ENCODE measurements at regions not wholly inside any gene's neighbourhood (a gene's known extent, or its start where the extent isn't known, plus 50 kb on each side); places are given as distances from the start of the nearest gene placed in this dataset.

DNA sequence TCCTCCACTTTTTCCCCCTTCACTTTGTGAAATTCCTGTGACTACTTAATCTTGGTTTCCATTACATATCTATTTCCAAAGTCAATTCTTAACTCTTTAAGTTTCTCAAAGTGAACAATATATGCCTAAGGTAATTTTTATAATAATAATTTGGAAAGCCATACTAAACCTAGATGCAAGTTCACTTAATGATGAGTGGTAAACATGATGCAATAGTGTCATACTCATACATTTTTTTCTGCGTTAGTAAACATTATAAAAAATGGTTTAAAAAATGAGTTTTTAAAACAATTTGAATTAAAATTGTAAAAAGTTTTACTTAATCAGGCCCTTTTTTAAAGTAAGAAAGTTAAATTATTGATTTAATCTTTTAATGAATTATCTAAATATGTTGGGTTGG, 659.4 kb upstream of the FZD8 start:
- H3K79me2 ChIP-seq (ENCODE audit: insufficient read depth, low read length) = no peaks in the 10 kb centered on the region
- H2AFZ ChIP-seq (ENCODE audit: low read depth, low read length, poor library complexity, severe bottlenecking) = no peak overlapping the region
- peaks cover 8 to 23% of the 10 kb centered on the region in 2 experiments; a peak in 2 of 4 replicates for H3K9me3 ChIP-seq (ENCODE audit: control insufficient read depth in 1 of 2, insufficient read depth in 1 of 2, low read depth in 1 of 2, low read length in 2 of 2)
- DNase-seq (ENCODE audit: low read depth, low spot score) (no peak), ATAC-seq (no peak)
- CTCF ChIA-PET = no interaction called here
- no peak overlapping the region for H3K4me2 ChIP-seq (ENCODE audit: low read length)
- H3K9me2 ChIP-seq (ENCODE audit: insufficient read depth) = no peaks in the 10 kb centered on the region
- no peaks in the 10 kb centered on the region for H3K36me3 ChIP-seq (ENCODE audit: control insufficient read depth in 1 of 2, insufficient read depth in 2 of 2, low read length in 2 of 2)
- no peaks in the 10 kb centered on the region for H4K20me1 ChIP-seq (ENCODE audit: insufficient read depth)
- H3K4me1 ChIP-seq (ENCODE audit: control insufficient read depth in 1 of 2, insufficient read depth in 2 of 2, low read length in 2 of 2) = no peaks in the 10 kb centered on the region
- no peak overlapping the region for H3K4me3 ChIP-seq (replicated peaks in 1 of 2; ENCODE audit: low read depth in 1 of 2, low read length in 2 of 2)
- intact Hi-C loops (cut with micrococcal nuclease) = no loop called here
- H3K27me3 ChIP-seq (ENCODE audit: insufficient read depth, low read length) = no peaks in the 10 kb centered on the region
- no peak for TF ChIP-seq EZH2 (IDR thresholded peaks at IDR 0.05)
- no peak for TF ChIP-seq RAD21 (IDR thresholded peaks at IDR 0.05; ENCODE audit: low read depth)
- TF ChIP-seq, protein P1, sequence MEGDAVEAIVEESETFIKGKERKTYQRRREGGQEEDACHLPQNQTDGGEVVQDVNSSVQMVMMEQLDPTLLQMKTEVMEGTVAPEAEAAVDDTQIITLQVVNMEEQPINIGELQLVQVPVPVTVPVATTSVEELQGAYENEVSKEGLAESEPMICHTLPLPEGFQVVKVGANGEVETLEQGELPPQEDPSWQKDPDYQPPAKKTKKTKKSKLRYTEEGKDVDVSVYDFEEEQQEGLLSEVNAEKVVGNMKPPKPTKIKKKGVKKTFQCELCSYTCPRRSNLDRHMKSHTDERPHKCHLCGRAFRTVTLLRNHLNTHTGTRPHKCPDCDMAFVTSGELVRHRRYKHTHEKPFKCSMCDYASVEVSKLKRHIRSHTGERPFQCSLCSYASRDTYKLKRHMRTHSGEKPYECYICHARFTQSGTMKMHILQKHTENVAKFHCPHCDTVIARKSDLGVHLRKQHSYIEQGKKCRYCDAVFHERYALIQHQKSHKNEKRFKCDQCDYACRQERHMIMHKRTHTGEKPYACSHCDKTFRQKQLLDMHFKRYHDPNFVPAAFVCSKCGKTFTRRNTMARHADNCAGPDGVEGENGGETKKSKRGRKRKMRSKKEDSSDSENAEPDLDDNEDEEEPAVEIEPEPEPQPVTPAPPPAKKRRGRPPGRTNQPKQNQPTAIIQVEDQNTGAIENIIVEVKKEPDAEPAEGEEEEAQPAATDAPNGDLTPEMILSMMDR (IDR thresholded peaks at IDR 0.05 in 2 of 3, conservative IDR thresholded peaks at IDR 0.05 in 1 of 3; ENCODE audit: borderline replicate concordance in 1 of 3, insufficient read depth in 1 of 3, low read depth in 2 of 3, low read length in 2 of 3) = no peak
- TF ChIP-seq YY1 (IDR thresholded peaks at IDR 0.05; ENCODE audit: extremely low read depth, insufficient replicate concordance, low read depth, low read length) = no peak
- TF ChIP-seq, protein P2, sequence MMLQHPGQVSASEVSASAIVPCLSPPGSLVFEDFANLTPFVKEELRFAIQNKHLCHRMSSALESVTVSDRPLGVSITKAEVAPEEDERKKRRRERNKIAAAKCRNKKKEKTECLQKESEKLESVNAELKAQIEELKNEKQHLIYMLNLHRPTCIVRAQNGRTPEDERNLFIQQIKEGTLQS (IDR thresholded peaks at IDR 0.05) = no peak
- TF ChIP-seq SP1 (IDR thresholded peaks at IDR 0.05; ENCODE audit: low read depth) = no peak
- no peak for TF ChIP-seq EZH2phosphoT487 (IDR thresholded peaks at IDR 0.05; ENCODE audit: borderline replicate concordance)
- TF ChIP-seq, protein P3, sequence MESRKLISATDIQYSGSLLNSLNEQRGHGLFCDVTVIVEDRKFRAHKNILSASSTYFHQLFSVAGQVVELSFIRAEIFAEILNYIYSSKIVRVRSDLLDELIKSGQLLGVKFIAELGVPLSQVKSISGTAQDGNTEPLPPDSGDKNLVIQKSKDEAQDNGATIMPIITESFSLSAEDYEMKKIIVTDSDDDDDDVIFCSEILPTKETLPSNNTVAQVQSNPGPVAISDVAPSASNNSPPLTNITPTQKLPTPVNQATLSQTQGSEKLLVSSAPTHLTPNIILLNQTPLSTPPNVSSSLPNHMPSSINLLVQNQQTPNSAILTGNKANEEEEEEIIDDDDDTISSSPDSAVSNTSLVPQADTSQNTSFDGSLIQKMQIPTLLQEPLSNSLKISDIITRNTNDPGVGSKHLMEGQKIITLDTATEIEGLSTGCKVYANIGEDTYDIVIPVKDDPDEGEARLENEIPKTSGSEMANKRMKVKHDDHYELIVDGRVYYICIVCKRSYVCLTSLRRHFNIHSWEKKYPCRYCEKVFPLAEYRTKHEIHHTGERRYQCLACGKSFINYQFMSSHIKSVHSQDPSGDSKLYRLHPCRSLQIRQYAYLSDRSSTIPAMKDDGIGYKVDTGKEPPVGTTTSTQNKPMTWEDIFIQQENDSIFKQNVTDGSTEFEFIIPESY (IDR thresholded peaks at IDR 0.05; ENCODE audit: extremely low read depth, insufficient replicate concordance, low read length) = no peak
- TF ChIP-seq ZNF274 (IDR thresholded peaks at IDR 0.05; ENCODE audit: low read depth, low read length) = no peak
- TF ChIP-seq FOSL1 (IDR thresholded peaks at IDR 0.05; ENCODE audit: low read depth) = no peak
- no peak for TF ChIP-seq EGR1 (IDR thresholded peaks at IDR 0.05; ENCODE audit: low read depth)
- BruUV-seq (replicated peaks) = no TSS peak
- RAD21 ChIA-PET (ENCODE audit: low non-redundant PET in 1 of 2, low total read pairs in 2 of 2, uncharacterized antibody in 2 of 2, unreplicated experiment in 2 of 2) = no interaction called here
- no peak overlapping the region for H3K9ac ChIP-seq (ENCODE audit: low read length)
- H3K27ac ChIP-seq (ENCODE audit: low read depth, low read length) = no peak overlapping the region
- POLR2A ChIA-PET = no interaction called here
